DND-41 (cell line): ENCODE measurements at regions not wholly inside any gene's neighbourhood (a gene's known extent, or its start where the extent isn't known, plus 50 kb on each side); places are given as distances from the start of the nearest gene placed in this dataset.

Source experiments
- ATAC-seq: fragments of 200-7000 bp; cut with Tn5 transposase; 3 replicates; pipeline ENCODE4 v1.9.1; 2021; ENCODE audit warnings: low read depth; ENCODE audit not compliant: insufficient read depth
- DNase-seq: peaks from one replicate; pipeline ENCODE4 v3.0.0-alpha.2; 2020
- H2AFZ ChIP-seq: 2 replicates; pipeline ENCODE4 v1.6.0; 2012; ENCODE audit warnings: low read depth, low read length
- H3K27ac ChIP-seq: 2 replicates; pipeline ENCODE4 v1.5.1; 2012; ENCODE audit warnings: low read length, inconsistent platforms
- H3K27me3 ChIP-seq: fragments of 200-600 bp; sonication (generic); 2 replicates; pipeline ENCODE4 v1.6.0; 2012; ENCODE audit warnings: low read length, mild to moderate bottlenecking, inconsistent platforms; ENCODE audit not compliant: insufficient read depth, poor library complexity
- H3K36me3 ChIP-seq: 2 replicates; pipeline ENCODE4 v1.5.1; 2012; ENCODE audit warnings: low read length, inconsistent platforms; ENCODE audit not compliant: insufficient read depth
- H3K4me1 ChIP-seq: 2 replicates; pipeline ENCODE4 v1.5.1; 2012; ENCODE audit warnings: mild to moderate bottlenecking, low read length; ENCODE audit not compliant: insufficient read depth
- H3K4me2 ChIP-seq: 2 replicates; pipeline ENCODE4 v1.6.0; 2012; ENCODE audit warnings: mild to moderate bottlenecking, moderate library complexity, low read length, inconsistent platforms; ENCODE audit not compliant: insufficient read depth
- H3K4me3 ChIP-seq, 2 experiments: fragments of 200-600 bp in 1 of 2; shearing (Covaris generic) in 1 of 2; 2 replicates each; pipeline ENCODE4 v1.5.1; 2012 to 2016; ENCODE audit warnings: inconsistent platforms in 2 of 2, low read length in 2 of 2, mild to moderate bottlenecking in 2 of 2, low read depth in 1 of 2, moderate library complexity in 1 of 2
- H3K79me2 ChIP-seq: 2 replicates; pipeline ENCODE4 v1.6.0; 2012; ENCODE audit warnings: low read length, inconsistent platforms; ENCODE audit not compliant: insufficient read depth
- H3K9ac ChIP-seq: 2 replicates; pipeline ENCODE4 v1.6.0; 2012; ENCODE audit warnings: low read depth, mild to moderate bottlenecking, inconsistent platforms, low read length, moderate library complexity
- H3K9me3 ChIP-seq: 2 replicates; pipeline ENCODE4 v1.5.1; 2012; ENCODE audit warnings: low read length, moderate library complexity, mild to moderate bottlenecking, inconsistent platforms; ENCODE audit not compliant: insufficient read depth, severe bottlenecking
- H4K20me1 ChIP-seq: 2 replicates; pipeline ENCODE4 v1.6.0; 2012; ENCODE audit warnings: low read length; ENCODE audit not compliant: insufficient read depth
- CTCF ChIP-seq: IDR thresholded peaks from 2 replicates; pipeline ENCODE4 v1.5.1; 2012; ENCODE audit warnings: borderline replicate concordance, low read length, moderate library complexity, mild to moderate bottlenecking; ENCODE audit not compliant: poor library complexity, severe bottlenecking; ENCODE audit errors: extremely low read depth
- EZH2 ChIP-seq: IDR thresholded peaks from 3 replicates; pipeline ENCODE4 v1.6.1; 2012; ENCODE audit warnings: borderline replicate concordance, low read depth, mild to moderate bottlenecking, moderate library complexity, low read length, inconsistent platforms; ENCODE audit not compliant: severe bottlenecking

- Histone ChIP-seq H3K27me3 (no peaks in the 10 kb centered on the region), H3K4me3 (no peak overlapping the region), H3K9ac (no peak overlapping the region; the same call in 1 of the 2 replicates), H2AFZ (no peak overlapping the region), H4K20me1 (no peaks in the 10 kb centered on the region), H3K27ac (no peak overlapping the region), H3K36me3 (no peaks in the 10 kb centered on the region), H3K4me1 (peaks cover 31% of the 10 kb centered on the region), H3K9me3 (no peaks in the 10 kb centered on the region), H3K4me2 (no peak overlapping the region), H3K79me2 (no peaks in the 10 kb centered on the region)
- DNase-seq (peak; percentile 65), ATAC-seq (peak; percentile 46)
- TF ChIP-seq CTCF (peak; percentile 64), EZH2 (no peak)
Measured at GRCh38 chr14:106848330-106849121, 1322.1 kb downstream of the TMEM121 start.

- H4K20me1 ChIP-seq: no peaks in the 10 kb centered on the region
- no peak overlapping the region for H3K27ac ChIP-seq
- no peaks in the 10 kb centered on the region for H3K36me3 ChIP-seq
- H3K9ac ChIP-seq: no peak overlapping the region
- no peaks in the 10 kb centered on the region for H3K79me2 ChIP-seq
- H3K4me2 ChIP-seq: no peak overlapping the region
- H3K9me3 ChIP-seq: no peaks in the 10 kb centered on the region
- no peak overlapping the region for H3K4me3 ChIP-seq
- peaks cover 11% of the 10 kb centered on the region for H3K4me1 ChIP-seq
- no peak for TF ChIP-seq CTCF
- TF ChIP-seq EZH2: no peak
- no peaks in the 10 kb centered on the region for H3K27me3 ChIP-seq
- no peak for ATAC-seq
- no peak overlapping the region for H2AFZ ChIP-seq
- DNase-seq: no peak
Measured at GRCh38 chr14:106850913-106851825, 1324.8 kb downstream of the TMEM121 start.

- Histone ChIP-seq H3K36me3 (no peaks in the 10 kb centered on the region), H3K4me3 (peak overlapping the region in 1 of 2 experiments; percentile 50; a peak in 2 of 4 replicates), H4K20me1 (no peaks in the 10 kb centered on the region), H3K79me2 (no peaks in the 10 kb centered on the region), H3K9ac (peak overlapping the region; percentile 52), H3K27ac (peak overlapping the region; percentile 93), H2AFZ (peak overlapping the region; percentile 59), H3K4me2 (peak overlapping the region; percentile 73), H3K4me1 (peaks cover 60% of the 10 kb centered on the region), H3K9me3 (no peaks in the 10 kb centered on the region), H3K27me3 (no peaks in the 10 kb centered on the region)
- ATAC-seq (peak; percentile 71), DNase-seq (peak; percentile 96)
- TF ChIP-seq CTCF (peak; percentile 79), EZH2 (no peak)
Measured at GRCh38 chr14:106872611-106873446, 1346.4 kb downstream of the TMEM121 start.
